Fibroblast of lung (primary cell): ENCODE measurements at regions not wholly inside any gene's neighbourhood (a gene's known extent, or its start where the extent isn't known, plus 50 kb on each side); places are given as distances from the start of the nearest gene placed in this dataset.
A peak's percentile ranks its signal among the peaks of the same experiment; 100 is the strongest.

Experiments
- DNase-seq, 2 donors: peaks; one replicate each; pipeline versions ENCODE4 v3.0.0 to v3.0.0-alpha.2; 2010; ENCODE audit warnings: low read depth in 2 of 2
- H2AFZ ChIP-seq: 2 replicates; pipeline ENCODE4 v1.5.1; 2012; ENCODE audit warnings: low read length, control low read depth, inconsistent platforms
- H3K27ac ChIP-seq: 2 replicates; pipeline ENCODE4 v1.5.1; 2011; ENCODE audit warnings: low read length, control low read depth; ENCODE audit not compliant: insufficient read depth
- H3K27me3 ChIP-seq: 2 replicates; pipeline ENCODE4 v1.5.1; 2011; ENCODE audit warnings: mild to moderate bottlenecking, low read length; ENCODE audit not compliant: control insufficient read depth, insufficient read depth
- H3K36me3 ChIP-seq: 2 replicates; pipeline ENCODE4 v1.5.1; 2011; ENCODE audit warnings: low read length; ENCODE audit not compliant: control insufficient read depth, insufficient read depth
- H3K4me1 ChIP-seq: 2 replicates; pipeline ENCODE4 v1.5.1; 2011; ENCODE audit warnings: low read length; ENCODE audit not compliant: control insufficient read depth, insufficient read depth; ENCODE audit errors: extremely low read depth
- H3K4me2 ChIP-seq: 2 replicates; pipeline ENCODE4 v1.5.1; 2011; ENCODE audit warnings: low read length, control low read depth; ENCODE audit not compliant: insufficient read depth; ENCODE audit errors: extremely low read depth
- H3K4me3 ChIP-seq, 4 experiments: fragments of 200-600 bp in 1 of 4; sonication (generic) in 1 of 4; replicated peaks in 1 of 4; 2 replicates each; pipeline ENCODE4 v1.5.1; 2011 to 2016; ENCODE audit warnings: low read length in 4 of 4, low read depth in 3 of 4, mild to moderate bottlenecking in 3 of 4, control low read depth in 2 of 4, inconsistent platforms in 1 of 4, mixed read lengths in 1 of 4; ENCODE audit not compliant: insufficient read depth in 1 of 4; ENCODE audit errors: control extremely low read depth in 1 of 4
- H3K79me2 ChIP-seq: 2 replicates; pipeline ENCODE4 v1.5.1; 2012; ENCODE audit warnings: mild to moderate bottlenecking, low read length, inconsistent platforms; ENCODE audit not compliant: control insufficient read depth, insufficient read depth
- H3K9ac ChIP-seq: 2 replicates; pipeline ENCODE4 v1.5.1; 2011; ENCODE audit warnings: mild to moderate bottlenecking, low read length, control low read depth; ENCODE audit not compliant: insufficient read depth
- H3K9me3 ChIP-seq: 2 replicates; pipeline ENCODE4 v1.5.1; 2012; ENCODE audit warnings: low read depth, low read length; ENCODE audit not compliant: control insufficient read depth, insufficient read depth
- H4K20me1 ChIP-seq: 2 replicates; pipeline ENCODE4 v1.5.1; 2011; ENCODE audit warnings: low read length; ENCODE audit not compliant: control insufficient read depth, insufficient read depth; ENCODE audit errors: extremely low read depth
- EZH2 ChIP-seq: IDR thresholded peaks from 2 replicates; pipeline ENCODE4 v1.5.1; 2012; ENCODE audit warnings: low read length, control low read depth, mild to moderate bottlenecking; ENCODE audit errors: missing control alignments
- TF ChIP-seq, protein P1 (sequence below), 2 donors: IDR thresholded peaks in 1 of 2; conservative IDR thresholded peaks in 1 of 2; 1 replicate in 1 of 2; 2 replicates in 1 of 2; pipeline ENCODE4 v1.5.1; 2011 to 2012; ENCODE audit warnings: low read length in 2 of 2, control low read depth in 1 of 2, inconsistent platforms in 1 of 2, low read depth in 1 of 2, mild to moderate bottlenecking in 1 of 2

DNA sequence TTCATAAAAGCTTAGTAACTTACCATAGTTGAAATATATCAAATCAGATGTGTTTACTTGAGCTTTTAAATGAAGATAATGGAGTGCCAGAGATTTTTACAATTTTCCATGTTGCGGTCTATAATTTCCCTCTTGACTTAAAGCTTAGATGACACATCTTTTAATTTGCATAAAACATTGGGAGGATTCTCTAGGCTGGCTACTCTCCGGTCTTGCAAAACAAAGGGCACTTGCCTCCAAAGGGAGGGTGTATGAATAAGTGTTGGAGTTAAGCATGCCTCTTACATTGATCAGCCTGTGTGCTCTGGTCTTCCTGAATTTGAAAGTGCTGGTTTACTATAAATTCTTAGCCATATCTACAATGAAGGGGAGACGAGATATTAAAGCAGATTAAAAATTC lies 336.4 kb upstream of the NAV3 start:
- Histone ChIP-seq H3K4me2 (no peak overlapping the region), H3K9ac (no peak overlapping the region), H3K79me2 (no peaks in the 10 kb centered on the region), H4K20me1 (no peaks in the 10 kb centered on the region), H3K36me3 (no peaks in the 10 kb centered on the region), H3K4me3 (no peak overlapping the region), H2AFZ (no peak overlapping the region), H3K9me3 (no peaks in the 10 kb centered on the region), H3K27ac (no peak overlapping the region), H3K27me3 (no peaks in the 10 kb centered on the region), H3K4me1 (no peaks in the 10 kb centered on the region)
- peak; percentile 8 to 58 for DNase-seq
- no peak for TF ChIP-seq EZH2
- TF ChIP-seq, protein P1, sequence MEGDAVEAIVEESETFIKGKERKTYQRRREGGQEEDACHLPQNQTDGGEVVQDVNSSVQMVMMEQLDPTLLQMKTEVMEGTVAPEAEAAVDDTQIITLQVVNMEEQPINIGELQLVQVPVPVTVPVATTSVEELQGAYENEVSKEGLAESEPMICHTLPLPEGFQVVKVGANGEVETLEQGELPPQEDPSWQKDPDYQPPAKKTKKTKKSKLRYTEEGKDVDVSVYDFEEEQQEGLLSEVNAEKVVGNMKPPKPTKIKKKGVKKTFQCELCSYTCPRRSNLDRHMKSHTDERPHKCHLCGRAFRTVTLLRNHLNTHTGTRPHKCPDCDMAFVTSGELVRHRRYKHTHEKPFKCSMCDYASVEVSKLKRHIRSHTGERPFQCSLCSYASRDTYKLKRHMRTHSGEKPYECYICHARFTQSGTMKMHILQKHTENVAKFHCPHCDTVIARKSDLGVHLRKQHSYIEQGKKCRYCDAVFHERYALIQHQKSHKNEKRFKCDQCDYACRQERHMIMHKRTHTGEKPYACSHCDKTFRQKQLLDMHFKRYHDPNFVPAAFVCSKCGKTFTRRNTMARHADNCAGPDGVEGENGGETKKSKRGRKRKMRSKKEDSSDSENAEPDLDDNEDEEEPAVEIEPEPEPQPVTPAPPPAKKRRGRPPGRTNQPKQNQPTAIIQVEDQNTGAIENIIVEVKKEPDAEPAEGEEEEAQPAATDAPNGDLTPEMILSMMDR (conservative IDR thresholded peaks at IDR 0.05 in 1 of 2, IDR thresholded peaks at IDR 0.05 in 1 of 2; ENCODE audit: low read depth in 1 of 2, low read length in 2 of 2), result no peak

DNA sequence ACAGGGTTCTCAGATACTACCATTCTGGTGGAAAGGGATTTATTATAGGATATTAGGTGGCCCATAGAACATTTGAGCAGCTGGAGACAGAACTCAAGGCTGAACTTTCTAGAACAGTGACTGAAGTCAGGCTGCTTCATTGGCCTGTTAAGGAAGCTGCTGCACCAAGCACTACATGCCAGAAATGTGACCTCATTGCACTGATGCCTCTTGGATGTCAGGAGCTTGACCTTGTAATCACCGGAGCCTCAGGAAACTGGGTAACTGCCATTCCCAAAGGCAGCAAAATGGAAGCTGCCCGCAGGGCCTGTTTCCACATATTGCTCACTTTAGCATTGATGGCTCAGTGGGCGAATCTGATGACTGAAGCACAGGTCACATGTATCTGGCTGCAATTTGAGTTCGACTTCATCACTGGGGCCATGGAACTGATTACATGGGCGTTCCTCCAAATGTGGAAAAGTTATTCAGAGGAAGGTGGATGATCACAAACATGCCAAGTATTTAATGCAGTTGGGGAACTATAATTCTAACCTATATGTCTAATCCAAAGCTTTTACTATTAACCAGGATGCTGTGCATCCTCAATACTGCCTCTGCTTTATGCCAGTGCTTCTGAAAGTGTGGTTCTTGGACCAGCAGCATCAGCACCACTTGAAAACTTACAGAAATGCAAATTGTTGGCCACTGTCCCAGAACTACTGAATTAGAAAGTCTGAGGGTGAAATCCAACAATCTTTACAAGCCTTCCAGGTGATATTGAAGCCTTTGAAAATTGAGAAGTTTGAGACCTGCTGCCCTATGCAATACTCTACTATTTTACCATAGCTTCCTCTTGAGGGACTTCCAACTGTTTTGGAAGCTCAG lies 337.2 kb upstream of the NAV3 start:
- Histone ChIP-seq H2AFZ (no peak overlapping the region), H4K20me1 (no peaks in the 10 kb centered on the region), H3K27ac (no peak overlapping the region), H3K4me2 (no peak overlapping the region), H3K4me1 (no peaks in the 10 kb centered on the region), H3K27me3 (no peaks in the 10 kb centered on the region), H3K9ac (no peak overlapping the region), H3K9me3 (no peaks in the 10 kb centered on the region), H3K79me2 (no peaks in the 10 kb centered on the region), H3K4me3 (no peak overlapping the region), H3K36me3 (no peaks in the 10 kb centered on the region)
- TF ChIP-seq, protein P1 (conservative IDR thresholded peaks at IDR 0.05 in 1 of 2, IDR thresholded peaks at IDR 0.05 in 1 of 2; ENCODE audit: low read depth in 1 of 2, low read length in 2 of 2), result no peak
- no peak for TF ChIP-seq EZH2
- peak in 1 of 2 donors; percentile 10 for DNase-seq

DNA sequence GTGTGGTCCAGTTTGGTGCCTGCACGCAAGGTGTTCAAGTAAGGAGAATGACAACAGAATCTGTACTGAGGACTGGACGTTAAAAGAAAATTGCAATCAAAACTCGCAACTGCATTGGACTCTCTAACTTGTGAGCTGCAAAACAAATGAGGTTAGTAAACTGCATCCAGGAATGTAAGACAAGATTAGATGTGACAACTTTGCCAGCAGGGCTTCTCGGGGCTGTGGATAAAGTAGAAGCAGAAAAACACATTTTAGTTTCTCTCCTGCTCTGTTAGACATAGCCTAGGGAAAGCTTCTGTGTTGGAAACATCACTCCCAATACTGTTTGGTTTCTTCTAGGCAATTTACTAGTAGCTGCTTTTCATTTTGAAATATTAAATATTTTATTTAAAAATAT lies 338.2 kb upstream of the NAV3 start:
- Histone ChIP-seq H4K20me1 (no peaks in the 10 kb centered on the region), H3K79me2 (no peaks in the 10 kb centered on the region), H3K9ac (no peak overlapping the region), H3K4me2 (no peak overlapping the region), H3K4me1 (no peaks in the 10 kb centered on the region), H2AFZ (no peak overlapping the region), H3K9me3 (no peaks in the 10 kb centered on the region), H3K27me3 (no peaks in the 10 kb centered on the region), H3K4me3 (no peak overlapping the region), H3K27ac (no peak overlapping the region), H3K36me3 (no peaks in the 10 kb centered on the region)
- no peak for DNase-seq
- TF ChIP-seq EZH2, result no peak
- TF ChIP-seq, protein P1 (conservative IDR thresholded peaks at IDR 0.05 in 1 of 2, IDR thresholded peaks at IDR 0.05 in 1 of 2; ENCODE audit: low read depth in 1 of 2, low read length in 2 of 2), result no peak
